ENCODE measurements at regions not wholly inside any gene's neighbourhood (a gene's known extent, or its start where the extent isn't known, plus 50 kb on each side); places are given as distances from the start of the nearest gene placed in this dataset.

DNA sequence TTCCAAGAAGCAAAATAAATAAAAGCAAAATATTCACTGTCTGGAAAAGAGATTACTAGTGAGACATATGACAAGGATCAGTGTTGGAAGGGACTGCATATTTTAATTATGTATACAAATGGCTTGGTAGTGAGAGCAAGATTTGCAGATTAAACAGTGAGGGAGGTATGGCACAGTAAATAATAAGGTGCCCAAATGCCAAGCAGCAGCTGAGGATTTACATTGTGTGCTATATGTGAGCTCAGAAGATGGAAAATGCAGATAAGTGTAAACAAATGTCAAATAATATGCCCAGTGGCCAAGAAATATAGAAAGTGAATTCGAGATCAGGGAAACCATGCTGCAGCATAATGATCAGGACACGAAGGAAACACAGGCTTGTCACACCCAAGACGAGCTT is 173.8 kb upstream of the NRSN1 start:
- ATAC-seq (ENCODE audit: low FRiP score) = no peak
- TF ChIP-seq, protein P1, sequence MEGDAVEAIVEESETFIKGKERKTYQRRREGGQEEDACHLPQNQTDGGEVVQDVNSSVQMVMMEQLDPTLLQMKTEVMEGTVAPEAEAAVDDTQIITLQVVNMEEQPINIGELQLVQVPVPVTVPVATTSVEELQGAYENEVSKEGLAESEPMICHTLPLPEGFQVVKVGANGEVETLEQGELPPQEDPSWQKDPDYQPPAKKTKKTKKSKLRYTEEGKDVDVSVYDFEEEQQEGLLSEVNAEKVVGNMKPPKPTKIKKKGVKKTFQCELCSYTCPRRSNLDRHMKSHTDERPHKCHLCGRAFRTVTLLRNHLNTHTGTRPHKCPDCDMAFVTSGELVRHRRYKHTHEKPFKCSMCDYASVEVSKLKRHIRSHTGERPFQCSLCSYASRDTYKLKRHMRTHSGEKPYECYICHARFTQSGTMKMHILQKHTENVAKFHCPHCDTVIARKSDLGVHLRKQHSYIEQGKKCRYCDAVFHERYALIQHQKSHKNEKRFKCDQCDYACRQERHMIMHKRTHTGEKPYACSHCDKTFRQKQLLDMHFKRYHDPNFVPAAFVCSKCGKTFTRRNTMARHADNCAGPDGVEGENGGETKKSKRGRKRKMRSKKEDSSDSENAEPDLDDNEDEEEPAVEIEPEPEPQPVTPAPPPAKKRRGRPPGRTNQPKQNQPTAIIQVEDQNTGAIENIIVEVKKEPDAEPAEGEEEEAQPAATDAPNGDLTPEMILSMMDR (IDR thresholded peaks at IDR 0.05) = no peak
- no peak for DNase-seq (ENCODE audit: low spot score)

DNA sequence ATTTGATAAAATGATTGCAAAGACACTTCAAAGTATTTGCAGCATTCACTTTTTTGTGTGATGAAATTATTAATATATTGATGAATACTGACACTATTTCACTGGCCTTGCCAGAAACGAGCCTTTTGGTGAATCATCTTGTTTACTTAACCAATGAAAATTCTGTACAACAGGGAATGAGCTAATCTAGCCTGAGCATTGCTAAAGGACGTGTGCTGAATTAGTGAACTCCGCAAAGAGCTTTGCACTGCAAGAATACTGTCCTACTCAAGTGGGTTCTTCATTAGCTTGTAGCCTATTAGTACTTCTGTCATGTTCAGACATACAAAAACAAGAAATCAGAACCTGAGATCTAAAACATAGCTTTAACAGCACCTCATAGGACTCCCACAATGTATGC is 172.0 kb upstream of the NRSN1 start:
- TF ChIP-seq, protein P1 (IDR thresholded peaks at IDR 0.05) = no peak
- ATAC-seq (ENCODE audit: low FRiP score) = no peak

DNA sequence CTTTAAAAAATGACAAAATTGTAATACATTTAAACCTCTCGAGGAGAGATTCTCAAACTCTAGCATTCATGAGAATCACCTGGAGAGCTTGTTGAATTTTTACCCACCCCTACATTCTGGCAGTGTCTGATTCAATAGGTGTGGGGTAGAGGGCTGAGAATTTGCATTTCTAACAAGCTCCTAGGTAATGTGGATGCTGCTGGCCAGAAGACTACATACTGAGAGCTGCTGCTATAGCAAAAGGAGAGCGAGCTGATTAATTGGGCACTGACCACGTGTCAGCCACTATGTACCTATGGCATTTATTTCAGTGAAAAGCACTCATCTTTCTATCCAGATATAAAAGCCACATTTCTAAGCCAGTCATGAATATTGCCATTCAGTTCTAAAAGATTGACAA is 169.0 kb upstream of the NRSN1 start:
- ATAC-seq (ENCODE audit: low FRiP score) = no peak
- TF ChIP-seq, protein P1 (IDR thresholded peaks at IDR 0.05) = no peak
- DNase-seq (ENCODE audit: low spot score) = no peak

More for the DNA sequence above, 172.0 kb upstream of the NRSN1 start:
- no peak for DNase-seq (ENCODE audit: low spot score)

DNA sequence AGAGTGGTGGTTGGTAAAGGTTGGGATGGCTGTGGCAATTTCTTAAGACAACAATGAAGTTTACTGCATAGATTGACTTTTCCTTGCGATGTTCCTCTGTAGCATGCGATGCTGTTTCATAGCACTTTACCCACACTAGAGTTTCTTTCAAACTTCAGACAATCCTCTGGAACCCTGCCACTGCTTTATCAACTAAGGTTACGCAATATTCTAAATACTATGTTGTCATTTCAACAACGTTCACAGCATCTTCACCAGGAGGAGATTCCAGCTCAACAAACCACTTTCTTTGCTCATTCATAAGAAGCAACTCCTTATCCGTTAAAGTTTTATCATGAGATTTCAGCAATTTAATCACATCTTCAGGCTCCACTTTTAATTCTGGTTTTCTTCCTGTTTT is 161.2 kb upstream of the NRSN1 start:
- TF ChIP-seq, protein P1 (IDR thresholded peaks at IDR 0.05) = no peak

DNA sequence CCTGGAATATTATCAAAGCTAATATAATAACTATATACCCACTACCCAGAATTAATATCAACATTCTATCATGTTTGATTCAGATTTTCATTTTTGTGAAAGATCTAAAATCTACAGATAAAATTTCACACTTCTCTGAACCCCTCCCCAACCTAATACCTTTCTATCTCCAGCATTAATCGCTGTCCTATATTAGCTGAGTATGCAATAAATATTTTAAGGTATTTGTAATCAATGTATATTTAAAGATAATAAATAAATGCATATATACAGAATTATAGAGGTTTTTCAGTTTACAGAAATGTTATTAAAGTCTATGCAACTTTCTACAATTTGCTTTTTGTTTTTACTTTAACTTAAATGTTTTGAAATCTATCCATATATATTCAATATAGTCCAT is 156.7 kb upstream of the NRSN1 start:
- TF ChIP-seq, protein P1 (IDR thresholded peaks at IDR 0.05) = no peak
- ATAC-seq (ENCODE audit: low FRiP score) = no peak

More for the DNA sequence above, 161.2 kb upstream of the NRSN1 start:
- DNase-seq (ENCODE audit: low spot score) (no peak), ATAC-seq (ENCODE audit: low FRiP score) (peak; percentile 41)

DNA sequence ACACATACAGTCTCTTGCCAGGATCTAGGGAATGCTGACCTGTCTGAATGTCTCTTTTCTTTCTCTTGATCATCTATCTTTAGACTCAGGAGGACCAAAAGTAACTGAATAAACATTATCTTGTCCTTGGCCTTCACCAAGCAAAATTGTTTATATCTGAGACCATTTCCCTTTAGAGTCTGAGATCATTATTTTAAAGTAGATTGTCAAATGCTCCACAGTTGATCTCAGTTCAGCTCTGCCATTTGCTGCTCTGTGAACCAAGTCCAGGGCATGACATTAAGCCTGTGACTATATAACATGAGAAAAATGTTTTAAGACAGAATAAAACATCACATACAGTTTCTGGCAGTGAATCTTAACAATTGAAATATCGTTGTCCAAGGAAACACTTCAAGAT is 148.3 kb upstream of the NRSN1 start:
- ATAC-seq (ENCODE audit: low FRiP score) = no peak
- TF ChIP-seq, protein P1 (IDR thresholded peaks at IDR 0.05) = no peak
- DNase-seq (ENCODE audit: low spot score) = no peak

More for the DNA sequence above, 156.7 kb upstream of the NRSN1 start:
- DNase-seq (ENCODE audit: low spot score) = no peak

DNA sequence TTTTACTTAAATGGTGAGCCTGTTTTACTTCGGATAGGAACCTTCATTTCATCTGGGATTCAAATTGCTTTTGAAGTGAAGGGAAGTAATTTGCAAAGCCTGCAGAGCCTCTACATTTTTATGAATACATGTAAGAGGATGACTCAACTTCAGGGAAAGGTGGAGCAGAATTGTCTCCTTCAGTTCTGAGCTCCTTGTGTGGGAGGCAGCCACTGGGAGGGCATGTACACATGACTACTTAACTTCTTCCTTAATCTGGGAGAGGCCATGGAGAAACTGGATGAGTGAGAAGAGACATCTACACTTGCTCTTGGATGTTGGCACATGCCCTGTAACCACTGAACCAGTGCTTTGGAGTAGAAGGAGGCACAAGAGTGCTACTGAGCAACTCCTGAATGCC is 145.1 kb upstream of the NRSN1 start:
- DNase-seq (ENCODE audit: low spot score) = no peak
- TF ChIP-seq, protein P1 (IDR thresholded peaks at IDR 0.05) = no peak
- no peak for ATAC-seq (ENCODE audit: low FRiP score)
